ENCODE measurements at regions not wholly inside any gene's neighbourhood (a gene's known extent, or its start where the extent isn't known, plus 50 kb on each side); places are given as distances from the start of the nearest gene placed in this dataset.
A peak's percentile ranks its signal among the peaks of the same experiment; 100 is the strongest.

GRCh38 chr4:11487868-11488544 is 59.3 kb upstream of the HS3ST1 start:
- DNase-seq (ENCODE audit: missing footprints) = no peak
- no peak for ATAC-seq
- intact Hi-C loops (cut with DNase I) = no loop called here

DNA sequence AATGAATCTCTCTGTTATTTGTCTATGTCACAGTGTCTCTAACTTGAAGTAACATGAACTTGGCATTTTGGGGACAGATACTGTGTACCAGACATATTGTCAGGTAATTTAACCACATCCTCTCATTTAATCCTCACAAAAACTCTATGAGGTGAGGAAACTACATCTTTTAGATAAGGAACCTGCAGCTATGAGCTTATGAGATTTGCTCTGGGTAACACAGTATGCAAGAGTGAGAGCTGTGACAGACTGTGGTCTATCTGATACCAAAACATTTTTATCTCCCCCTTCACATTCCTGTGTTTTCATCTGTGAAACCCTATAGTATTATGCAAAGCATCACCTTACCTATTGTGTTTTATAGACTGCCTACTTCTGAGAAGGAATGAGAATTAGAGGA is 58.4 kb upstream of the HS3ST1 start:
- no peak for DNase-seq (ENCODE audit: missing footprints)
- no peak for ATAC-seq
- intact Hi-C loops (cut with DNase I) = no loop called here

DNA sequence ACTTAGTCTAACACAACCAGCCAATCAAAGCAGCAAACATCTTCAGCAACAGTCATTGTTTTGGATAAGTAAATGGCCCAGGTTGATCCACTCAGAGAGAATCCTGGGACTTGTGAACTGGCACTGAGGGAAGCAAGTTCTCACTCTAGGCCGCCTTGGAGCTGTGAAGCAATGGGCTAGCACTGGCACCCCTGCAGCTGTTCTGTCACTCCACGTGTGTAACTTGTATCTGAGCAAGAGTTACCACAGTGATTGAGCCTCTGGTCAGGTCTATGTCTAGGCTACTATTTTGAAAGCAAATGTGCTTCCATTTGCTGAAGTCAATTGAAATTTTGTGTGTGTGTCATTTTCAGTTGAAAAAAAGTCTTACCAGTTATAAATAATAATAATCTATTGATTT is 57.2 kb upstream of the HS3ST1 start:
- ATAC-seq (no peak), DNase-seq (ENCODE audit: missing footprints) (no peak)
- intact Hi-C loops (cut with DNase I) = no loop called here

- DNase-seq (ENCODE audit: missing footprints) (no peak), ATAC-seq (no peak)
- intact Hi-C loops (cut with DNase I) = no loop called here
These were observed 55.8 kb upstream of the HS3ST1 start for GRCh38 chr4:11484531-11484930.

DNA sequence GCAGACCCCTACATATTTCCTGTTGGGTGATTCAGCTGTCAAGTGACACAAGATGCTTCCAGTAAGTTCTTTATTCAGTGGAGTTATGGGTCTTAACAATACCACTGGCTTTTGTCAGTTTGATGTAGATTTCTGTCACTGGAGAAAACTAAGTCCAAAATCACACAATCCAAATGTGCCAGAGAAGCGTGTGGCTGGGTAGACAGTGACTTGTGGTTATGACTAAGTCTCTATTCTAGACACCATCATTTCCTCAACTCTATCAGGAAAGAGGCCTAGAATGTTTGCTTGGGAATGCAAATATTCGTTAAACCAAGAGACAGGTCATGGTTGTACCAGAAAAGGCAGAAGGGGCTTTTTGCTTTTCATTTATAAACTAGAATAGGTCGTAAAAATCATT is 54.4 kb upstream of the HS3ST1 start:
- intact Hi-C loops (cut with DNase I) = no loop called here
- no peak for ATAC-seq
- no peak for DNase-seq (ENCODE audit: missing footprints)

GRCh38 chr4:11480683-11481082 is 52.0 kb upstream of the HS3ST1 start:
- intact Hi-C loops (cut with DNase I) = no loop called here
- DNase-seq (ENCODE audit: missing footprints) (no peak), ATAC-seq (peak; percentile 81)
